ENCODE measurements at regions not wholly inside any gene's neighbourhood (a gene's known extent, or its start where the extent isn't known, plus 50 kb on each side); places are given as distances from the start of the nearest gene placed in this dataset.
"Not testable (repeated sequence)": the region's sequence is repeated elsewhere in the genome, so short reads cannot be mapped to it uniquely, and the experiment has no call there.

DNA sequence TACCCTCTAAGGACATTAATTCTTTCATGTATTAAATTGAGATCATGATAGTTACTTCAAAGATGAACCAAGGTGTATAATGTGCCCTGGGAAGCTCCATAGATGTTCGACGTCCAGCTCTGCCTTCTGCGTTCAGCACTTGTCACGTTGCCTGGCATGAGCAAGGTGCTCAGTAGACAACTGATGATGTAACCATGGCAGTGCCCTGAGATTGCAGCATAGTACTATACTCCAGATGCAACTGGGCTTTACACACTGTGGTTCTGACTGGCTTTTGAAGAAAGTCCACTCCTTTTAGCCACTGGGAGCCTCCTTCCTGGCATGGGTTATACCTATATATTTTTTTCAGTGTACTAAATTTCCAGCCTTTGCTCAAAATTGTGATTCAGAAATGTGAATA lies 355.8 kb upstream of the SORCS1 start:
- H3F3A ChIP-seq (ENCODE audit: insufficient read depth) = no peaks in the 10 kb centered on the region
- H3K36me3 ChIP-seq (ENCODE audit: low read length) = no peaks in the 10 kb centered on the region
- H3K27ac ChIP-seq (ENCODE audit: low read depth, low read length) = no peak overlapping the region
- no peak overlapping the region for H2AFZ ChIP-seq (ENCODE audit: low read depth, low read length, severe bottlenecking)
- no peaks in the 10 kb centered on the region for H3K27me3 ChIP-seq (ENCODE audit: low read length)
- H3K9me2 ChIP-seq (replicated peaks; ENCODE audit: insufficient read depth, low read length) = no peaks in the 10 kb centered on the region
- H3K9ac ChIP-seq (ENCODE audit: low read length) = no peak overlapping the region
- H3K4me3 ChIP-seq (ENCODE audit: insufficient read depth, low read length, poor library complexity, severe bottlenecking) = no peak overlapping the region
- no peak for TF ChIP-seq EZH2phosphoT487 (conservative IDR thresholded peaks at IDR 0.05; ENCODE audit: low read length)
- TF ChIP-seq, protein P1, sequence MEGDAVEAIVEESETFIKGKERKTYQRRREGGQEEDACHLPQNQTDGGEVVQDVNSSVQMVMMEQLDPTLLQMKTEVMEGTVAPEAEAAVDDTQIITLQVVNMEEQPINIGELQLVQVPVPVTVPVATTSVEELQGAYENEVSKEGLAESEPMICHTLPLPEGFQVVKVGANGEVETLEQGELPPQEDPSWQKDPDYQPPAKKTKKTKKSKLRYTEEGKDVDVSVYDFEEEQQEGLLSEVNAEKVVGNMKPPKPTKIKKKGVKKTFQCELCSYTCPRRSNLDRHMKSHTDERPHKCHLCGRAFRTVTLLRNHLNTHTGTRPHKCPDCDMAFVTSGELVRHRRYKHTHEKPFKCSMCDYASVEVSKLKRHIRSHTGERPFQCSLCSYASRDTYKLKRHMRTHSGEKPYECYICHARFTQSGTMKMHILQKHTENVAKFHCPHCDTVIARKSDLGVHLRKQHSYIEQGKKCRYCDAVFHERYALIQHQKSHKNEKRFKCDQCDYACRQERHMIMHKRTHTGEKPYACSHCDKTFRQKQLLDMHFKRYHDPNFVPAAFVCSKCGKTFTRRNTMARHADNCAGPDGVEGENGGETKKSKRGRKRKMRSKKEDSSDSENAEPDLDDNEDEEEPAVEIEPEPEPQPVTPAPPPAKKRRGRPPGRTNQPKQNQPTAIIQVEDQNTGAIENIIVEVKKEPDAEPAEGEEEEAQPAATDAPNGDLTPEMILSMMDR (IDR thresholded peaks at IDR 0.05; ENCODE audit: insufficient read depth, low read length, poor library complexity, severe bottlenecking) = no peak
- H3K4me2 ChIP-seq (ENCODE audit: low read depth, low read length, poor library complexity, severe bottlenecking) = no peak overlapping the region
- no peaks in the 10 kb centered on the region for H3K79me2 ChIP-seq (ENCODE audit: insufficient read depth, low read length)
- no peaks in the 10 kb centered on the region for H4K20me1 ChIP-seq (ENCODE audit: low read depth, low read length)
- no peaks in the 10 kb centered on the region for H3K9me3 ChIP-seq (ENCODE audit: insufficient read depth, low read length)

DNA sequence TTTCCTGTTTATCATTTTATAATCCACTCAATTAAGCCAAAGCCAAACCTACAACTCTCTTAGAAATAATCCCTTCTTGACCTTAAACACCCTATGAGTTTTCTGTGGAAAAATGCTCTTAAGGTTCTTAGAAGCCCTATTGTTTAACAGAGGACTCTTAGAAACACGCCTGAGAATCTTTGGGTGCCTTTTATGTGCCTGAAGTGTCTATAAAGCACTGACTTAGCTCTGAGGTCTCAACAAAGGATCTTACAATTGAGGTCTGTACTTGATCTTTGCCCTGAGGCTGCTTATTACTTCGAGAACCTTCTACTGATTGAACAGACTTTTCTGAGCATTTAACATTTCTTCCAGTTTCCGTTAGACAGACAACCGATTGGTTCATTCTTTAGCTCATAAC lies 353.3 kb upstream of the SORCS1 start:
- Histone ChIP-seq H3K4me3 (ENCODE audit: insufficient read depth, low read length, poor library complexity, severe bottlenecking) (no peak overlapping the region), H3K4me2 (ENCODE audit: low read depth, low read length, poor library complexity, severe bottlenecking) (no peak overlapping the region), H2AFZ (ENCODE audit: low read depth, low read length, severe bottlenecking) (no peak overlapping the region), H4K20me1 (ENCODE audit: low read depth, low read length) (no peaks in the 10 kb centered on the region), H3K9ac (ENCODE audit: low read length) (no peak overlapping the region), H3K27ac (ENCODE audit: low read depth, low read length) (no peak overlapping the region), H3K36me3 (ENCODE audit: low read length) (no peaks in the 10 kb centered on the region), H3K9me2 (replicated peaks; ENCODE audit: insufficient read depth, low read length) (no peaks in the 10 kb centered on the region), H3K79me2 (ENCODE audit: insufficient read depth, low read length) (no peaks in the 10 kb centered on the region), H3K27me3 (ENCODE audit: low read length) (no peaks in the 10 kb centered on the region), H3F3A (ENCODE audit: insufficient read depth) (no peaks in the 10 kb centered on the region), H3K9me3 (ENCODE audit: insufficient read depth, low read length) (no peaks in the 10 kb centered on the region)
- no peak for TF ChIP-seq EZH2phosphoT487 (conservative IDR thresholded peaks at IDR 0.05; ENCODE audit: low read length)
- TF ChIP-seq, protein P1 (IDR thresholded peaks at IDR 0.05; ENCODE audit: insufficient read depth, low read length, poor library complexity, severe bottlenecking) = no peak

DNA sequence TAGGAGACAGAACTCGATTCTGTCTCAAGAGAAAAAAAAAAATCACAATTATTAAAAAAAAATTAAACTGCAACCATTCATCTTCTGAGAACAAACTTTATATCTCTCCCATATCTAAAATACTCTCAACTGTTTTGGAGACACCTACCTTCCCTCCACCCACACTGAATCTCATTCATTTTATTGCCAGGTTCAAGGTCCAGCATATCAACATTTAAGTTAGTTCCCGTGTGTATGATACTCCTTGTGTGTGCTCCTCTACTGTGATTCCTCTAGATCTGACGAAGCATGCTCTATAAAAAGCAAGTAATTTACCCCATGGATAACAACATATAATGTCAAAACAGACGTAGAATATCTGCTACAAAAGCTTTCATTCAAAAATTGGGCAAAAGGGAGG lies 351.8 kb upstream of the SORCS1 start:
- no peaks in the 10 kb centered on the region for H3K79me2 ChIP-seq (ENCODE audit: insufficient read depth, low read length)
- no peak overlapping the region for H3K9ac ChIP-seq (ENCODE audit: low read length)
- H3F3A ChIP-seq (ENCODE audit: insufficient read depth) = no peaks in the 10 kb centered on the region
- no peak overlapping the region for H3K27ac ChIP-seq (ENCODE audit: low read depth, low read length)
- no peak overlapping the region for H2AFZ ChIP-seq (ENCODE audit: low read depth, low read length, severe bottlenecking)
- H3K9me2 ChIP-seq (replicated peaks; ENCODE audit: insufficient read depth, low read length) = no peaks in the 10 kb centered on the region
- H3K4me2 ChIP-seq (ENCODE audit: low read depth, low read length, poor library complexity, severe bottlenecking) = no peak overlapping the region
- TF ChIP-seq, protein P1 (IDR thresholded peaks at IDR 0.05; ENCODE audit: insufficient read depth, low read length, poor library complexity, severe bottlenecking) = no peak
- TF ChIP-seq EZH2phosphoT487 (conservative IDR thresholded peaks at IDR 0.05; ENCODE audit: low read length) = no peak
- no peaks in the 10 kb centered on the region for H3K9me3 ChIP-seq (ENCODE audit: insufficient read depth, low read length)
- no peaks in the 10 kb centered on the region for H4K20me1 ChIP-seq (ENCODE audit: low read depth, low read length)
- no peaks in the 10 kb centered on the region for H3K27me3 ChIP-seq (ENCODE audit: low read length)
- no peak overlapping the region for H3K4me3 ChIP-seq (ENCODE audit: insufficient read depth, low read length, poor library complexity, severe bottlenecking)
- no peaks in the 10 kb centered on the region for H3K36me3 ChIP-seq (ENCODE audit: low read length)

DNA sequence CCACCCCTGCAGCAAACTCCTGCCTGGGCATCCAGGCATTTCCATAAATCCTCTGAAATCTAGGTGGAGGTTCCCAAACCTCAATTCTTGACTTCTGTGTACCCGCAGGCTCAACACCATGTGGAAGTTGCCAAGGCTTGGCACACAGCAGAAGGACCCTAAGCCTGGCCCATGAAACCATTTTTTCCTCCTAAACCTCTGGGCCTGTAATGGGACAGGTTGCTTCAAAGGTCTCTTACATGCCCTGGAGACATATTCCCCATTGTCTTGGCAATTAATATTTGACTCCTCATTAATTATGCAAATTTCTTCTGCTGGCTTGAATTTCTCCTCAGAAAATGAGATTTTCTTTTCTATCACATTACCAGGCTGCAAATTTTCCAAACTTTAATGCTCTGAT lies 339.5 kb upstream of the SORCS1 start:
- H3K9me2 ChIP-seq (replicated peaks; ENCODE audit: insufficient read depth, low read length); H3K27ac ChIP-seq (ENCODE audit: low read depth, low read length); H2AFZ ChIP-seq (ENCODE audit: low read depth, low read length, severe bottlenecking); H3K4me2 ChIP-seq (ENCODE audit: low read depth, low read length, poor library complexity, severe bottlenecking); H3F3A ChIP-seq (ENCODE audit: insufficient read depth); H3K4me3 ChIP-seq (ENCODE audit: insufficient read depth, low read length, poor library complexity, severe bottlenecking); H3K9me3 ChIP-seq (ENCODE audit: insufficient read depth, low read length); H3K79me2 ChIP-seq (ENCODE audit: insufficient read depth, low read length); H3K9ac ChIP-seq (ENCODE audit: low read length); H3K36me3 ChIP-seq (ENCODE audit: low read length); H3K27me3 ChIP-seq (ENCODE audit: low read length); H4K20me1 ChIP-seq (ENCODE audit: low read depth, low read length): not testable (repeated sequence)
